HG03064 (cell line): ENCODE measurements at regions not wholly inside any gene's neighbourhood (a gene's known extent, or its start where the extent isn't known, plus 50 kb on each side); places are given as distances from the start of the nearest gene placed in this dataset.

ENCODE experiments used
- ATAC-seq: cut with Tn5 transposase; IDR thresholded peaks from one replicate; pipeline ENCODE4 v1.9.1; 2021; ENCODE audit warnings: low read depth; ENCODE audit not compliant: unreplicated experiment

GRCh38 chr2:16718576-16719484, 53.2 kb upstream of the CYRIA start:
- ATAC-seq, result no peak

GRCh38 chr2:16717477-16717876, 51.8 kb upstream of the CYRIA start:
- ATAC-seq, result no peak

- no peak for ATAC-seq
Observed at GRCh38 chr2:16716944-16717343, 51.3 kb upstream of the CYRIA start.

- ATAC-seq, result no peak
Observed at GRCh38 chr2:16716024-16716423, 50.4 kb upstream of the CYRIA start.
